Type B pancreatic cell (in vitro differentiated cells): ENCODE measurements at regions not wholly inside any gene's neighbourhood (a gene's known extent, or its start where the extent isn't known, plus 50 kb on each side); places are given as distances from the start of the nearest gene placed in this dataset.

ENCODE experiments used
- DNase-seq: peaks from one replicate; pipeline ENCODE4 v3.0.0; 2021; ENCODE audit warnings: mixed read lengths; ENCODE audit not compliant: unreplicated experiment; ENCODE audit errors: extremely low spot score
- H3K27ac Mint-ChIP-seq: 2 replicates; pipeline ENCODE4 v1.8.0; 2021; ENCODE audit warnings: mild to moderate bottlenecking, mixed read lengths
- H3K27me3 Mint-ChIP-seq: 2 replicates; pipeline ENCODE4 v1.8.0; 2021; ENCODE audit warnings: mixed read lengths
- H3K36me3 Mint-ChIP-seq: 2 replicates; pipeline ENCODE4 v1.8.0; 2021; ENCODE audit warnings: mixed read lengths
- H3K4me1 Mint-ChIP-seq: one replicate; pipeline ENCODE4 v1.8.0; 2021; ENCODE audit warnings: mixed read lengths; ENCODE audit not compliant: unreplicated experiment
- H3K4me3 Mint-ChIP-seq: 2 replicates; pipeline ENCODE4 v1.8.0; 2021; ENCODE audit warnings: mild to moderate bottlenecking, mixed read lengths
- H3K9me3 Mint-ChIP-seq: 2 replicates; pipeline ENCODE4 v1.8.0; 2021; ENCODE audit warnings: mixed read lengths
- CTCF ChIP-seq: fragments of 200-600 bp; sonication (generic); conservative IDR thresholded peaks from 2 replicates; pipeline ENCODE4 v1.5.0; 2021; ENCODE audit warnings: antibody characterized with exemption, mild to moderate bottlenecking

DNA sequence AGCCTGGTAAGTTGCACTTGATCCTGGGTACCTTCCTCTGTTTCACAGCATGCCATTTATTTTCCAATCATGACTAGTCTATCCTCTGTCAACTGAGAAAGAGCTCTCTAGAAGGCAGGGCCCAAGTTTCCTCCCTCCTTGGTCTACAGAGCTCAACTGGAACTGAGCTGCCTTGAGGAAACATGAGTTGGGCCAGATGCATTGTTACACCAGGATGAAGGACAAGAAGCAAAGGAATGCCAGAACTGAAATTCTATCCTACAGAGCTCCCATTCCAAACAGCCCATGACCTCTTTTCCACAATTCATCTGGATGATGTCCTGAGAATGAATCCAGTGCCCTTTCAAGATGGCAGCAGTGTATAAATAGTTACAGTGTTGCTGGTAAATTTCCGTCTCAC lies 66.7 kb upstream of the E2F3 start:
- Mint-ChIP-seq H3K4me3 (no peak overlapping the region), H3K9me3 (no peaks in the 10 kb centered on the region), H3K27ac (no peak overlapping the region), H3K27me3 (peaks cover 5% of the 10 kb centered on the region), H3K4me1 (no peaks in the 10 kb centered on the region), H3K36me3 (no peaks in the 10 kb centered on the region)
- no peak for TF ChIP-seq CTCF
- DNase-seq: no peak

DNA sequence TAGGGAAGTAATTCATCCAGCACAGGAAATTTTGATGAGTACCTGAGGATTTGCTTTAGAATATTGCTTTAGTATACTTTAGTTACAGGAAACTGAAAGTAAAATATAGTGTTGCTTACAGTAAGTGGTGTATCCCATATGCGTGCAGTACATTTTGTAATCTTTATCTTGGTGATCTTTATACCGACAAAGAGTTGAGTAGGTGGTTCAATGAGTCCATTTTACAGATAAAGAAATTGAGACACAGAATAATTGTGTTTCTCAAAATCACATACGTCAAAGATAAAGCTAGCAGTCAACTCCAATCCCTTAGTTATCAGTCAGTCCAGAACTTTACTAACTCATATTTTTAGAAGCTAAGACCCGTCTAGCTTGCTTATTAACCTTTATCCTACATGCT lies 65.8 kb upstream of the E2F3 start:
- peaks cover 5% of the 10 kb centered on the region for H3K27me3 Mint-ChIP-seq
- H3K36me3 Mint-ChIP-seq: no peaks in the 10 kb centered on the region
- no peak overlapping the region for H3K4me3 Mint-ChIP-seq
- no peak for DNase-seq
- no peaks in the 10 kb centered on the region for H3K9me3 Mint-ChIP-seq
- H3K4me1 Mint-ChIP-seq: no peaks in the 10 kb centered on the region
- no peak for TF ChIP-seq CTCF
- H3K27ac Mint-ChIP-seq: no peak overlapping the region

GRCh38 chr6:20338156-20338555 lies 63.5 kb upstream of the E2F3 start:
- H3K4me3 Mint-ChIP-seq: no peak overlapping the region

DNA sequence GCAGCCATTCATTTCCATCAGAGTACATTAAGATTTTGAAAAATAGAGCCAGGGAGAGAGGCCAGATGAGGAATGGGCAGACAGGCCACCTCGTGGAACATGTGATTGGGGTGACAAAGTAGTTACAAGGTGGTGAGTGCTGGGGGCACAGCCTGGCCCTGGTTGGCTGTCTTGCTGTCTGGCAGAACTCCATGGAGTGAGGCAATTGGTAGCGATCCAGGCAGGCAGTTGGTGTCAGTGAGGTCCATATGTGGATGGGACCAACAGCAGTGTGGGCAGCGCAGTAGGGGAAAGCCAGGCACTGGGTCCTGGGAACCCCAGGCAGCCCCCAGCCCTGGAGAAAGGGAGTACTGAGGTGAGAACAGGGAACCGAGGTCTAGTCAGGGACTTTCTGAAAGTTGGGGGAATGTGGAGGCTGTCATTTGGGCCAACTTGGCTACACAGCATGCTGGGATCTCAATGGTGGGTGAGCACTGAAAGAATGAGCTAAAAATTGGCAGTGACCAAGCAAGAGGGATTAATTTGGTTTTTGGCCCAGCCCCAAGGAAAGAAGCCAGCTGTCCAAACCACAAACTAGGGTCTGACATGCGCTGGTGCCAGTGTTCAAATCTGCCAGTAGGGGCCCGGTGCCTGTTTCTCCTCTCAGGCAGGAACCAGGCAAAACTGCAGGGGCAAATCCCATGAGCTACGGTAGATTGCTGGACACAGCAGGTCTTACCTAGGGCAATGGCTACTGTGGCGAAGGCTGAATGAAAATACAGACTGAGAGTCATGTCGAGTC lies 61.4 kb upstream of the E2F3 start:
- H3K4me1 Mint-ChIP-seq: no peaks in the 10 kb centered on the region
- no peak overlapping the region for H3K27ac Mint-ChIP-seq
- no peak for TF ChIP-seq CTCF
- peaks cover 7% of the 10 kb centered on the region for H3K27me3 Mint-ChIP-seq
- no peak overlapping the region for H3K4me3 Mint-ChIP-seq
- no peak for DNase-seq
- H3K9me3 Mint-ChIP-seq: no peaks in the 10 kb centered on the region
- H3K36me3 Mint-ChIP-seq: no peaks in the 10 kb centered on the region

More at GRCh38 chr6:20338156-20338555, 63.5 kb upstream of the E2F3 start:
- TF ChIP-seq CTCF: no peak
- Mint-ChIP-seq H3K36me3 (no peaks in the 10 kb centered on the region), H3K9me3 (no peaks in the 10 kb centered on the region), H3K27ac (no peak overlapping the region), H3K27me3 (peaks cover 5% of the 10 kb centered on the region), H3K4me1 (no peaks in the 10 kb centered on the region)
- DNase-seq: no peak

DNA sequence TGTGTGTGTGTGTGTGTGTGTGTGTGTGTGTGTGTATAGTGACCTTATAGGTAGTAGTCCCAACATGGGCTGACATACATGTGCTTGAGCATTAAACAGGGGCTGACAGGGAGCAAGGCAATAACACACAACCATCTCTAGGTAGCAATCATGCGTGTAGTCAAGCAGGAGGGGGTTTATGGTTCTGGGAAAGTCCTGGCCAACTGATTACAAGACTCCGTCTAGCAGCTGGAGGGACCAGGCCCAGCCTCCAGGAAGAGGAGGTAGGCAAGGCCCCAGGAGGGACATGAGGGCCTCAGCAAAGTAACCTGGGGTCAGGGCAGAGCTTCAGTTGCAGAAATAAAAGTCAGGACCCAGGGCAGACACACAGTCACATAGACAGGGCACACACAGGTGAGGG lies 60.6 kb upstream of the E2F3 start:
- Mint-ChIP-seq H3K27ac (no peak overlapping the region), H3K4me3 (no peak overlapping the region), H3K9me3 (no peaks in the 10 kb centered on the region), H3K4me1 (no peaks in the 10 kb centered on the region), H3K27me3 (peaks cover 7% of the 10 kb centered on the region), H3K36me3 (no peaks in the 10 kb centered on the region)
- no peak for TF ChIP-seq CTCF
- DNase-seq: no peak
